AG04449 (cell line): ENCODE measurements at regions not wholly inside any gene's neighbourhood (a gene's known extent, or its start where the extent isn't known, plus 50 kb on each side); places are given as distances from the start of the nearest gene placed in this dataset.

ENCODE experiments used
- CTCF ChIA-PET: fragments of 350-600 bp; formaldehyde crosslinking; extraction: SDS; loops from one replicate; lab custom pipeline; 2021; ENCODE audit warnings: antibody characterized with exemption; lab: Yijun Ruan, JAX
- POLR2A ChIA-PET: fragments of 400-600, 350-600 bp; formaldehyde crosslinking; extraction: SDS; loops from one replicate; lab custom pipeline; 2020; ENCODE audit warnings: antibody characterized with exemption, inconsistent platforms; lab: Yijun Ruan, JAX
- DNase-seq: peaks from one replicate; pipeline ENCODE4 v3.0.0-alpha.2; 2010; ENCODE audit warnings: low read depth, low spot score
- H3K4me3 ChIP-seq: 2 replicates; pipeline ENCODE4 v1.5.1; 2011; ENCODE audit warnings: low read depth, mild to moderate bottlenecking, control low read depth, low read length
- CTCF ChIP-seq: IDR thresholded peaks from one replicate; pipeline ENCODE4 v1.5.1; 2011; ENCODE audit warnings: mild to moderate bottlenecking, moderate library complexity, low read length, control low read depth, inconsistent platforms; ENCODE audit not compliant: insufficient read depth; ENCODE audit errors: missing control alignments

- no peak for TF ChIP-seq CTCF
- CTCF ChIA-PET = no interaction called here
- no peak for DNase-seq
- POLR2A ChIA-PET = no interaction called here
- no peak overlapping the region for H3K4me3 ChIP-seq
Observed at GRCh38 chr2:3040496-3041140, 337.0 kb downstream of the EIPR1 start.

- DNase-seq = no peak
- ChIA-PET POLR2A (no interaction called here), CTCF (no interaction called here)
Observed at GRCh38 chr2:3040066-3040428, 337.6 kb downstream of the EIPR1 start.

DNA sequence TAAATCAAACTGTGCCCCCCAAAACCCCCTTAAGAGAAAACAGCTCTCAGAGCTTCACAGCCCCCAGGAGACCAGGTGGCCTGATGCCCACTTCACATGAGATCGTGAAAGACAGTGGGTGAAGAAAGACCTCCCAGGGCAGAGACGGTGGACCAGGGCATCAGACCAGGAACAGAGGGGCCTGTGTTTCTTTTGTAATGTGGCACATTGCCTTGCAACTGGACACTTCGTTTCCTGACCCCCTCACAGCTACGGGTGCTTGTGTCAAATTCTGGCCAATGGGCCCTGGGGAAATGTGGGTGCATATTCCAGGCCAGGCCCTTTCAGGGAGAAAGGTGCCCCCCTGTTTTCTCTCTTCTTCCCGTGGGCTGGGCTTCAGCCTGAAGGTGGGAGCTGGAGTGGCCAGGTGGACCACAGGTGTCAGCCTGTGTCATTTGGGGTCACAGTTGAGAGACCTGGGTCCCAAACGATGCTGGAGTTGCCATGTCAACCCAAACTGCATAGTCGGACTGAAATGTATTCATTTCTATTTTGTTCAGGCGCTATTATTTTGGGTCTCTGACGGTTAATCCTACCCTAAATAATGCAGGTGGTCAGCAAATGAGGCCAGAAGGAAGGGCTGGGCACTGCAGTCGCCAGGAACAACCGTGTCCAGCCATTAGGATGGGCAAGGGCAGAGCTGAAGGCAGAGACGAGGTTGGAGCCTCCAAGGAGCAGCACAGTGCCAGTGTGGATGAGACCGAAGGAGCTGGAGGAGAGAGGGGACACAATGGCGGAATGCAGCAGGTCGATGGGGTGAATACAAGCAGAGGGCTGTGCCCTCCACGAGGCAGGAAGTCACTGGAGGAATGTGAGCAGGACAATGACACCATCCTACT is 338.2 kb downstream of the EIPR1 start:
- POLR2A ChIA-PET = no interaction called here
- CTCF ChIA-PET = no interaction called here
- H3K4me3 ChIP-seq = no peak overlapping the region
- TF ChIP-seq CTCF = no peak
- DNase-seq = no peak

More at GRCh38 chr2:3040066-3040428, 337.6 kb downstream of the EIPR1 start:
- no peak for TF ChIP-seq CTCF
- H3K4me3 ChIP-seq = no peak overlapping the region

DNA sequence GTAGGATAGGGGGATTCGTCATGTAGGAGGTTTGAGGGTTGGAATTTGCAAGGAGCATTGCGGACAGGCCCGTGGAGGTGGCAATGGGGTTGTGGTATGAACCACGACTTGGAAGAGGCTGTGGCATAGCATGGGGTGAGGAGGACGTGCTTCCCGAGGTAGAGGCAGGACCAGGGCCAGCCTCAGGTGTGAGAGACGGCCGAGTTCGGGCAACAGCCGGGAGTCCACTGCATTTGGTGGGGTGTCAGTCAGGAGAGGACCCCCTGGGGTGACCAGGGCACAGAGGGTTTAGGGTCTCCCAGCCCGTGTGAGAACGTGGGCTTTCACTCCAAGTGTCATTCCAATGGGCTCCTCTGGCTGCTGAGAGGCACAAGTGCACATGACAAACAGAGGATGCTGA is 339.0 kb downstream of the EIPR1 start:
- no peak for TF ChIP-seq CTCF
- ChIA-PET CTCF (no interaction called here), POLR2A (no interaction called here)
- no peak for DNase-seq
- H3K4me3 ChIP-seq = no peak overlapping the region

DNA sequence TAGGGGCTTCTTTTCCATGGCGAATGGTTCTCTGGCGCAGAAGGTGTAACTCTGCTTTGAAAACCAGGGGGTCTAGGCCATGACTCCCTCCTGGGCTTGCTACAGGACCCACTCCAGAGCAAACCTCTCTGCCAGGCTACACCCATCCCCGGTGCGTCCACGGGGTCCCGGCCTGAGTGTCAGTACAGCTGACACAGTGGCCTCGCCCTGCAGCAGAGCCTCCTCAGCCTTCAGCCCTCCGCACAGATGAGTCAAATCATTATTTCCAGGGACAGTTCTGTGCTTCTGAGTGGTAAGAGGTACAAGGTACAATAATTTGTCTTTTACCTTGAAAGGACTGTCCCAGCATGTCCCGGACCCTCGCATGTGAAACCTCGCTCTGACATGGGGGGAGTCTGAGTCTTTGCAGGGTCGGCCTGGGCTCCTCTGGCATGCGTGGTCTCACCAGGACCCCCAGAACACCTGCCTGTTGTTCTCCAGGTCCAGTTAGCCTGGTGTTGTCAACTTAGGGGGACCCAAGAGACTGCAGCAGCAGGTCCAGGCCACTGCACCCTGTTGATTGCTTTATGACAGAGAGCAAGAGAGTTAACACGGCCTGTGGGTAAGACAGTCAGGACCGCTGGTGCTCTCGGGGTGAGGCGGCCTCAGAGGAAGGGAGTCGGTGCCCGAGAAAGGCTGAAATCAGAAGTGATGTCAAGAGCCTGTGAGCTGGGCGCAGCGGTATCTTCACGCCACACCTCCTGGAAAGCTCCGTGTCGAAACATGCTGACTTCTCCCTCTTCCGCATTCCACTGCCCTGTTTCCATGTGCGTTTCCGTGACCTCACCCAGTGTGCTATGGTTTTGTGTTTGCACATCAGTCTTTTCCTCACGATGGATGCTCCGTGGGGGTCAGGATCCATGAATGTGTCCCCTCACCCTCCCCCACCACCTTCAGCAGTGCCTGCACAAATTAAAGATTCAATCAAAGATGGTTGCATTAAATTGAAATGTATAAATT is 340.1 kb downstream of the EIPR1 start:
- no peak for TF ChIP-seq CTCF
- no peak overlapping the region for H3K4me3 ChIP-seq
- no peak for DNase-seq
- POLR2A ChIA-PET = no interaction called here
- CTCF ChIA-PET = no interaction called here
